HCT116 (cell line): ENCODE measurements at regions not wholly inside any gene's neighbourhood (a gene's known extent, or its start where the extent isn't known, plus 50 kb on each side); places are given as distances from the start of the nearest gene placed in this dataset.

Experiments
- ATAC-seq: fragments of 200-7000 bp; cut with Tn5 transposase; 2 replicates; pipeline ENCODE4 v1.9.1; 2020; ENCODE audit warnings: mild to moderate bottlenecking, moderate library complexity
- BruUV-seq: library from RNA; stranded (reverse); fragments of 400-500 nt; replicated peaks from 2 replicates; lab custom pipeline; 2021; lab: Mats Ljungman, UMichigan
- CTCF ChIA-PET: fragments of 300-600 bp; sonication (Branson Sonifier 250); formaldehyde crosslinking; loops from one replicate; lab custom pipeline; 2021; ENCODE audit warnings: antibody characterized with exemption; lab: Charles Lee
- POLR2A ChIA-PET: fragments of 300-600, 350-600 bp; sonication (Branson Sonifier 250); formaldehyde crosslinking; loops from one replicate; lab custom pipeline; 2021; ENCODE audit warnings: antibody characterized with exemption; lab: Charles Lee
- RAD21 ChIA-PET, 2 experiments: fragments of 300-600 bp; sonication (Branson Sonifier 250); formaldehyde crosslinking; loops; one replicate each; lab custom pipeline; 2023; ENCODE audit warnings: low total read pairs in 2 of 2; ENCODE audit not compliant: uncharacterized antibody in 2 of 2, unreplicated experiment in 2 of 2, low non-redundant PET in 1 of 2; lab: Charles Lee
- DNase-seq: peaks from one replicate; pipeline ENCODE4 v3.0.0-alpha.2; 2010; ENCODE audit warnings: low read depth, low spot score
- H2AFZ ChIP-seq: fragments of 200-600 bp; shearing (Covaris generic), sonication (generic); 2 replicates; pipeline ENCODE4 v1.6.1; 2017; ENCODE audit warnings: low read depth, mixed run types, mixed read lengths, antibody characterized with exemption, low read length; ENCODE audit not compliant: poor library complexity, severe bottlenecking
- H3K27ac ChIP-seq: 2 replicates; pipeline ENCODE4 v1.5.1; 2012; ENCODE audit warnings: low read depth, low read length
- H3K27me3 ChIP-seq: fragments of 200-600 bp; sonication (generic); 2 replicates; pipeline ENCODE4 v1.6.1; 2016; ENCODE audit warnings: mixed run types, low read length, mixed read lengths; ENCODE audit not compliant: insufficient read depth
- H3K36me3 ChIP-seq, 2 experiments: fragments of 200-500 bp in 1 of 2; fragments of 200-600 bp in 1 of 2; sonication (Bioruptor generic) in 1 of 2; sonication (generic) in 1 of 2; 2 replicates each; pipeline versions ENCODE4 v1.5.1 to v1.6.1; 2014 to 2016; ENCODE audit warnings: low read length in 2 of 2, inconsistent platforms in 1 of 2, mixed read lengths in 1 of 2, mixed run types in 1 of 2; ENCODE audit not compliant: insufficient read depth in 2 of 2, control insufficient read depth in 1 of 2
- H3K4me1 ChIP-seq, 2 experiments: fragments of 200-600 bp in 1 of 2; sonication (generic) in 1 of 2; 2 replicates each; pipeline versions ENCODE4 v1.5.1 to v1.6.1; 2012 to 2017; ENCODE audit warnings: low read length in 2 of 2, inconsistent platforms in 1 of 2, mild to moderate bottlenecking in 1 of 2, mixed read lengths in 1 of 2, mixed run types in 1 of 2, moderate library complexity in 1 of 2; ENCODE audit not compliant: insufficient read depth in 2 of 2, control insufficient read depth in 1 of 2
- H3K4me2 ChIP-seq: fragments of 200-600 bp; sonication (generic); 2 replicates; pipeline ENCODE4 v1.6.1; 2017; ENCODE audit warnings: mixed run types, low read length, mixed read lengths
- H3K4me3 ChIP-seq, 2 experiments: fragments of 200-600 bp in 1 of 2; sonication (generic) in 1 of 2; replicated peaks in 1 of 2; 2 replicates each; pipeline ENCODE4 v1.5.1; 2011 to 2016; ENCODE audit warnings: low read length in 2 of 2, control low read depth in 1 of 2, low read depth in 1 of 2, mild to moderate bottlenecking in 1 of 2, mixed read lengths in 1 of 2, mixed run types in 1 of 2
- H3K79me2 ChIP-seq: fragments of 200-600 bp; sonication (generic); 2 replicates; pipeline ENCODE4 v1.6.1; 2017; ENCODE audit warnings: mild to moderate bottlenecking, mixed run types, low read length, moderate library complexity, mixed read lengths; ENCODE audit not compliant: insufficient read depth
- H3K9ac ChIP-seq: fragments of 200-600 bp; sonication (generic); 2 replicates; pipeline ENCODE4 v1.6.1; 2016; ENCODE audit warnings: low read length, mixed read lengths
- H3K9me2 ChIP-seq: fragments of 200-600 bp; sonication (generic), shearing (Covaris generic); 2 replicates; pipeline ENCODE4 v1.6.1; 2017; ENCODE audit warnings: mixed run types, mild to moderate bottlenecking, moderate library complexity; ENCODE audit not compliant: insufficient read depth
- H3K9me3 ChIP-seq, 2 experiments: fragments of 200-500 bp in 1 of 2; fragments of 200-600 bp in 1 of 2; sonication (Bioruptor generic) in 1 of 2; sonication (generic) in 1 of 2; 2 replicates each; pipeline ENCODE4 v1.6.1; 2014 to 2017; ENCODE audit warnings: low read length in 2 of 2, mixed read lengths in 2 of 2, inconsistent platforms in 1 of 2, low read depth in 1 of 2, mild to moderate bottlenecking in 1 of 2, mixed run types in 1 of 2, moderate library complexity in 1 of 2; ENCODE audit not compliant: control insufficient read depth in 1 of 2, insufficient read depth in 1 of 2
- H4K20me1 ChIP-seq: fragments of 200-600 bp; sonication (generic), shearing (Covaris generic); 2 replicates; pipeline ENCODE4 v1.6.1; 2017; ENCODE audit warnings: mixed run types, mild to moderate bottlenecking, moderate library complexity; ENCODE audit not compliant: insufficient read depth
- MAX ChIP-seq: IDR thresholded peaks from 2 replicates; pipeline ENCODE4 v1.6.1; 2012
- RAD21 ChIP-seq: IDR thresholded peaks from 2 replicates; pipeline ENCODE4 v1.6.1; 2012; ENCODE audit warnings: low read depth, mild to moderate bottlenecking
- SRF ChIP-seq: IDR thresholded peaks from 2 replicates; pipeline ENCODE4 v1.6.1; 2012; ENCODE audit warnings: low read depth
- ZNF274 ChIP-seq: fragments of 200-500 bp; sonication (Bioruptor generic); IDR thresholded peaks from 2 replicates; pipeline ENCODE4 v1.6.1; 2014; ENCODE audit warnings: mild to moderate bottlenecking, low read depth, low read length, inconsistent platforms
- intact Hi-C: fragments of 100-400 bp; cut with micrococcal nuclease; formaldehyde crosslinking; loops from 2 replicates; pipeline ENCODE4 v1.10.0; 2022

- ATAC-seq (no peak), DNase-seq (no peak)
- Histone ChIP-seq H3K4me2 (no peak overlapping the region), H2AFZ (no peak overlapping the region), H3K27me3 (peaks cover 21% of the 10 kb centered on the region), H3K36me3 (no peaks in the 10 kb centered on the region), H3K9ac (no peak overlapping the region), H3K79me2 (no peaks in the 10 kb centered on the region), H3K9me2 (no peaks in the 10 kb centered on the region), H3K4me3 (no peak overlapping the region), H3K27ac (no peak overlapping the region), H4K20me1 (no peaks in the 10 kb centered on the region), H3K4me1 (no peaks in the 10 kb centered on the region), H3K9me3 (no peaks in the 10 kb centered on the region)
- intact Hi-C loops = no loop called here
- ChIA-PET CTCF (interaction anchor here (0.7 to 4.3 kb wide), 4 partner anchors 9 to 846 kb away, joined by 3 to 17 read pairs (median 7); no protein-coding TSS in a partner anchor), POLR2A (no interaction called here), RAD21 (no interaction called here)
- BruUV-seq = no TSS peak
- no peak for TF ChIP-seq RAD21
- TF ChIP-seq MAX = no peak
- TF ChIP-seq ZNF274 = no peak
Observed at GRCh38 chr16:55942821-55943220, 67.6 kb upstream of the CES5A start.

- H3K4me3 ChIP-seq = no peak overlapping the region
- intact Hi-C loops = no loop called here
- RAD21 ChIA-PET = no interaction called here
- no peak for DNase-seq
- H3K9me3 ChIP-seq = no peaks in the 10 kb centered on the region
- H3K9me2 ChIP-seq = no peaks in the 10 kb centered on the region
- H3K36me3 ChIP-seq = no peaks in the 10 kb centered on the region
- H3K27me3 ChIP-seq = peaks cover 17% of the 10 kb centered on the region
- no peak overlapping the region for H3K4me2 ChIP-seq
- H2AFZ ChIP-seq = no peak overlapping the region
- CTCF ChIA-PET = interaction anchor here (0.6 kb wide), 1 partner anchor 15 kb away, joined by 3 read pairs; no protein-coding TSS in a partner anchor
- no peaks in the 10 kb centered on the region for H3K4me1 ChIP-seq
- POLR2A ChIA-PET = no interaction called here
- no peak overlapping the region for H3K27ac ChIP-seq
- no peak overlapping the region for H3K9ac ChIP-seq
- TF ChIP-seq SRF = no peak
- TF ChIP-seq, all 23 proteins: peak for 0
- Histone ChIP-seq H3K79me2 (no peaks in the 10 kb centered on the region), H4K20me1 (no peaks in the 10 kb centered on the region)
- no peak for ATAC-seq
- no TSS peak for BruUV-seq
Observed at GRCh38 chr16:55941552-55941951, 66.4 kb upstream of the CES5A start.
